PC-9 (cell line): ENCODE measurements at regions not wholly inside any gene's neighbourhood (a gene's known extent, or its start where the extent isn't known, plus 50 kb on each side); places are given as distances from the start of the nearest gene placed in this dataset.

Source experiments
- EZH2 ChIP-seq: fragments of 200-600 bp; sonication (generic); IDR thresholded peaks from 2 replicates; pipeline ENCODE4 v1.8.0; 2017; ENCODE audit warnings: antibody characterized with exemption, low read depth
- TF ChIP-seq, protein P1 (sequence below): fragments of 200-600 bp; sonication (generic); conservative IDR thresholded peaks from 2 replicates; pipeline ENCODE4 v1.6.1; 2017; ENCODE audit warnings: mixed run types, antibody characterized with exemption, mild to moderate bottlenecking, moderate library complexity

GRCh38 chr14:28542040-28542439 lies 224.5 kb upstream of the FOXG1 start:
- TF ChIP-seq, protein P1, sequence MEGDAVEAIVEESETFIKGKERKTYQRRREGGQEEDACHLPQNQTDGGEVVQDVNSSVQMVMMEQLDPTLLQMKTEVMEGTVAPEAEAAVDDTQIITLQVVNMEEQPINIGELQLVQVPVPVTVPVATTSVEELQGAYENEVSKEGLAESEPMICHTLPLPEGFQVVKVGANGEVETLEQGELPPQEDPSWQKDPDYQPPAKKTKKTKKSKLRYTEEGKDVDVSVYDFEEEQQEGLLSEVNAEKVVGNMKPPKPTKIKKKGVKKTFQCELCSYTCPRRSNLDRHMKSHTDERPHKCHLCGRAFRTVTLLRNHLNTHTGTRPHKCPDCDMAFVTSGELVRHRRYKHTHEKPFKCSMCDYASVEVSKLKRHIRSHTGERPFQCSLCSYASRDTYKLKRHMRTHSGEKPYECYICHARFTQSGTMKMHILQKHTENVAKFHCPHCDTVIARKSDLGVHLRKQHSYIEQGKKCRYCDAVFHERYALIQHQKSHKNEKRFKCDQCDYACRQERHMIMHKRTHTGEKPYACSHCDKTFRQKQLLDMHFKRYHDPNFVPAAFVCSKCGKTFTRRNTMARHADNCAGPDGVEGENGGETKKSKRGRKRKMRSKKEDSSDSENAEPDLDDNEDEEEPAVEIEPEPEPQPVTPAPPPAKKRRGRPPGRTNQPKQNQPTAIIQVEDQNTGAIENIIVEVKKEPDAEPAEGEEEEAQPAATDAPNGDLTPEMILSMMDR = no peak
- TF ChIP-seq EZH2 = no peak
